Cardiac muscle cell (in vitro differentiated cells and primary cell): ENCODE measurements at regions not wholly inside any gene's neighbourhood (a gene's known extent, or its start where the extent isn't known, plus 50 kb on each side); places are given as distances from the start of the nearest gene placed in this dataset.

Experiments
- DNase-seq, 2 donors: peaks; one replicate each; pipeline versions ENCODE4 v3.0.0 to v3.0.0-alpha.2; 2010 to 2017; ENCODE audit warnings: low read depth in 1 of 2, low spot score in 1 of 2
- H3K27ac ChIP-seq: fragments of 200-600 bp; sonication (generic); 2 replicates; pipeline ENCODE4 v1.5.1; 2016
- H3K27me3 ChIP-seq: fragments of 200-600 bp; sonication (generic); 2 replicates; pipeline ENCODE4 v1.6.0; 2016; ENCODE audit warnings: control low read depth
- H3K36me3 ChIP-seq: fragments of 200-600 bp; sonication (generic); 2 replicates; pipeline ENCODE4 v1.5.1; 2016; ENCODE audit warnings: control low read depth
- H3K4me1 ChIP-seq: fragments of 200-600 bp; sonication (generic); 2 replicates; pipeline ENCODE4 v1.8.1; 2017; ENCODE audit warnings: low read depth, mild to moderate bottlenecking, mixed run types
- H3K4me3 ChIP-seq: fragments of 200-600 bp; sonication (generic); 2 replicates; pipeline ENCODE4 v1.5.1; 2016; ENCODE audit warnings: mild to moderate bottlenecking
- H3K9me3 ChIP-seq: fragments of 200-600 bp; sonication (generic); 2 replicates; pipeline ENCODE4 v1.5.1; 2017; ENCODE audit warnings: low read depth, mild to moderate bottlenecking, control low read depth
- CTCF ChIP-seq: IDR thresholded peaks from 2 replicates; pipeline ENCODE4 v1.5.1; 2012; ENCODE audit warnings: low read depth, mild to moderate bottlenecking, low read length

- H3K4me1 ChIP-seq = no peaks in the 10 kb centered on the region
Observed at GRCh38 chr7:112603673-112604072, 122.9 kb downstream of the LSMEM1 start.

GRCh38 chr7:112610636-112611035 lies 129.8 kb downstream of the LSMEM1 start:
- no peak overlapping the region for H3K4me3 ChIP-seq
- H3K9me3 ChIP-seq = no peaks in the 10 kb centered on the region
- H3K27ac ChIP-seq = no peak overlapping the region
- DNase-seq = no peak
- TF ChIP-seq CTCF = no peak
- H3K27me3 ChIP-seq = no peaks in the 10 kb centered on the region
- H3K4me1 ChIP-seq = no peaks in the 10 kb centered on the region
- no peaks in the 10 kb centered on the region for H3K36me3 ChIP-seq

More at GRCh38 chr7:112603673-112604072, 122.9 kb downstream of the LSMEM1 start:
- Histone ChIP-seq H3K9me3 (no peaks in the 10 kb centered on the region), H3K27ac (no peak overlapping the region), H3K36me3 (no peaks in the 10 kb centered on the region), H3K4me3 (no peak overlapping the region), H3K27me3 (no peaks in the 10 kb centered on the region)
- TF ChIP-seq CTCF = no peak
- no peak for DNase-seq

- H3K4me1 ChIP-seq = no peaks in the 10 kb centered on the region
- H3K27me3 ChIP-seq = no peaks in the 10 kb centered on the region
Observed at GRCh38 chr7:112615701-112616100, 134.9 kb downstream of the LSMEM1 start.

GRCh38 chr7:112616295-112616694 lies 135.5 kb downstream of the LSMEM1 start:
- H3K27me3 ChIP-seq = no peaks in the 10 kb centered on the region
- DNase-seq = no peak
- TF ChIP-seq CTCF = no peak
- H3K27ac ChIP-seq = no peak overlapping the region
- no peaks in the 10 kb centered on the region for H3K36me3 ChIP-seq
- no peaks in the 10 kb centered on the region for H3K9me3 ChIP-seq
- H3K4me3 ChIP-seq = no peak overlapping the region
- H3K4me1 ChIP-seq = no peaks in the 10 kb centered on the region

More at GRCh38 chr7:112615701-112616100, 134.9 kb downstream of the LSMEM1 start:
- H3K27ac ChIP-seq = no peak overlapping the region
- DNase-seq = no peak
- H3K4me3 ChIP-seq = no peak overlapping the region
- TF ChIP-seq CTCF = no peak
- no peaks in the 10 kb centered on the region for H3K9me3 ChIP-seq
- no peaks in the 10 kb centered on the region for H3K36me3 ChIP-seq

- TF ChIP-seq CTCF = no peak
- no peaks in the 10 kb centered on the region for H3K4me1 ChIP-seq
- H3K36me3 ChIP-seq = no peaks in the 10 kb centered on the region
- H3K27me3 ChIP-seq = no peaks in the 10 kb centered on the region
- no peak overlapping the region for H3K27ac ChIP-seq
- DNase-seq = no peak
- no peak overlapping the region for H3K4me3 ChIP-seq
- no peaks in the 10 kb centered on the region for H3K9me3 ChIP-seq
Observed at GRCh38 chr7:112619343-112619742, 138.6 kb downstream of the LSMEM1 start.

- DNase-seq = no peak
- no peak overlapping the region for H3K4me3 ChIP-seq
- no peaks in the 10 kb centered on the region for H3K36me3 ChIP-seq
- no peaks in the 10 kb centered on the region for H3K9me3 ChIP-seq
- TF ChIP-seq CTCF = no peak
- no peak overlapping the region for H3K27ac ChIP-seq
- no peaks in the 10 kb centered on the region for H3K27me3 ChIP-seq
- no peaks in the 10 kb centered on the region for H3K4me1 ChIP-seq
Observed at GRCh38 chr7:112622159-112622715, 141.4 kb downstream of the LSMEM1 start.
